ENCODE measurements at regions not wholly inside any gene's neighbourhood (a gene's known extent, or its start where the extent isn't known, plus 50 kb on each side); places are given as distances from the start of the nearest gene placed in this dataset.
"Not testable (repeated sequence)": the region's sequence is repeated elsewhere in the genome, so short reads cannot be mapped to it uniquely, and the experiment has no call there.

GRCh38 chr4:92241094-92241493 is 62.7 kb upstream of the GRID2 start:
- no peak for DNase-seq

GRCh38 chr4:92246384-92246783 is 57.4 kb upstream of the GRID2 start:
- no peak for DNase-seq

GRCh38 chr4:92249541-92249940 is 54.2 kb upstream of the GRID2 start:
- DNase-seq: no peak

- no peak for DNase-seq
These were observed 52.1 kb upstream of the GRID2 start for GRCh38 chr4:92251711-92252110.

- DNase-seq: not testable (repeated sequence)
These were observed 51.4 kb upstream of the GRID2 start for GRCh38 chr4:92252358-92252757.

- no peak for DNase-seq
These were observed 50.9 kb upstream of the GRID2 start for GRCh38 chr4:92252846-92253245.

GRCh38 chr4:92253550-92253949 is 50.2 kb upstream of the GRID2 start:
- no peak for DNase-seq

Data from activated CD4-positive, alpha-beta T cell treated with anti-CD3 and anti-CD28 coated beads, Interleukin-2, Interleukin-6, amounts not matched to agents 100 ng/mL and 50 ng/mL, durations not matched to agents 16 hours and 8 hours (primary cell).